Heart left ventricle (tissue), 13 donors: ENCODE measurements at regions not wholly inside any gene's neighbourhood (a gene's known extent, or its start where the extent isn't known, plus 50 kb on each side); places are given as distances from the start of the nearest gene placed in this dataset.

Experiments used
- POLR2A ChIP-seq, 2 donors: fragments of 450-650 bp; IDR thresholded peaks; one replicate each; pipeline ENCODE4 v1.6.1; 2017; ENCODE audit warnings: antibody characterized with exemption in 2 of 2, mild to moderate bottlenecking in 2 of 2, moderate library complexity in 2 of 2
- TF ChIP-seq, protein P1 (sequence below), 12 donors: fragments of 200-600 bp; sonication (generic) in 4 of 12; IDR thresholded peaks; one replicate each; pipeline versions ENCODE4 v1.5.0 to v1.8.0; 2018 to 2022; ENCODE audit warnings: antibody characterized with exemption in 12 of 12, mild to moderate bottlenecking in 5 of 12
- donor health status: ischemic (EF 13 %, LVEDD 7.1; RV severe dilation, severe dysfunction).
- donor health status: DM: no; HTN: yes; CAD: no.
- donor health status: DM: no; HTN: no; CAD: no.
- donor health status: ischemic (EF 25% LVEDD 6.9; RV normal size, moderate dysfunction).
- donor health status: ischemic (EF 25% LVEDD 5.7; RV mildly dilated, moderate dysfunction).
- donor health status: ischemic (EF 35%, LVEDD 5.7; RV mildly dilated, moderate dysfunction).
- donor health status: nonischemic (EF 11% LVEDD 7.7; RV severe dilation, severe dysfunction).
- donor health status: DM: yes; HTN: yes; CAD: no.
- donor health status: PGD.
- donor health status: ischemic (EF 29% LVEDD 5.4; RV normal size, mild dysfunction).
- donor health status: nonischemic (EF 23%, LVEDD 6.1; RV moderate dilation, normal function).

DNA sequence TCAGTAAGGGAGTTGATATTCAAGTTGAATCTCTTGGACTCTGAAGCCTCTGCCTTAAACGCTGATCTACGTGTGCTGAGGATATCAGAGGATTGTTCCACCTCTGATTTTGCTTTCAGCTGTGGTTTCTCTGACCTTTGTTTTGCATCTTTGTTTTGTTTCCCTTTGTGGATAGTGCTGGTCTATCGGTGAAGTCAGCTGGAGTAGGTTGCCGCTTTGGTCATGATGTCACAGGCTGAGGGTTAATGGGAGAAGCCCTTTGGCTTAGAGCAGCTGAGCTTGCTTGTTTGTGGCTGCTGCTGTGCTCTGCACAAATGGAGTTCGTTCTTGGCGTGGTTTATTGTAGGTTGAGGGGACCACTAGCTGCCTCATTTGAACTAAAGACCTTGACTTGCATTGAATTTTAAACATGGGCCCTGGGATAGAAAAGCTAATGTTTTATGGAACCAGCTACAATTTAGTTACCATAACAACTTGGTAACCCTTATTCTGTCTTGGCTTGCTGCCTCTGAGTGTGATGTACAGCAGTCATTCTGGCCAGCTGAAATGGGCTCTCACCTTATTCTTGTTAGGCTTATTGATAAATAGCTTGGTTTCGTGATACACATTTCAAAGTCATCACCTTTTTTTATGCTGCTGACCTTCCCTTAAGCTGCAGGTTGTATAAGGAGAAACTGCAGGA, 284.5 kb upstream of the E2F7 start:
- TF ChIP-seq POLR2A (IDR thresholded peaks at IDR 0.05) = no peak
- TF ChIP-seq, protein P1, sequence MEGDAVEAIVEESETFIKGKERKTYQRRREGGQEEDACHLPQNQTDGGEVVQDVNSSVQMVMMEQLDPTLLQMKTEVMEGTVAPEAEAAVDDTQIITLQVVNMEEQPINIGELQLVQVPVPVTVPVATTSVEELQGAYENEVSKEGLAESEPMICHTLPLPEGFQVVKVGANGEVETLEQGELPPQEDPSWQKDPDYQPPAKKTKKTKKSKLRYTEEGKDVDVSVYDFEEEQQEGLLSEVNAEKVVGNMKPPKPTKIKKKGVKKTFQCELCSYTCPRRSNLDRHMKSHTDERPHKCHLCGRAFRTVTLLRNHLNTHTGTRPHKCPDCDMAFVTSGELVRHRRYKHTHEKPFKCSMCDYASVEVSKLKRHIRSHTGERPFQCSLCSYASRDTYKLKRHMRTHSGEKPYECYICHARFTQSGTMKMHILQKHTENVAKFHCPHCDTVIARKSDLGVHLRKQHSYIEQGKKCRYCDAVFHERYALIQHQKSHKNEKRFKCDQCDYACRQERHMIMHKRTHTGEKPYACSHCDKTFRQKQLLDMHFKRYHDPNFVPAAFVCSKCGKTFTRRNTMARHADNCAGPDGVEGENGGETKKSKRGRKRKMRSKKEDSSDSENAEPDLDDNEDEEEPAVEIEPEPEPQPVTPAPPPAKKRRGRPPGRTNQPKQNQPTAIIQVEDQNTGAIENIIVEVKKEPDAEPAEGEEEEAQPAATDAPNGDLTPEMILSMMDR (IDR thresholded peaks at IDR 0.05) = no peak
